ENCODE measurements at regions not wholly inside any gene's neighbourhood (a gene's known extent, or its start where the extent isn't known, plus 50 kb on each side); places are given as distances from the start of the nearest gene placed in this dataset.

- Histone ChIP-seq H3K27ac (replicated peaks) (no peak overlapping the region), H3K4me3 (replicated peaks; ENCODE audit: insufficient read depth, low read length) (no peak overlapping the region), H3K27me3 (ENCODE audit: insufficient read depth, poor library complexity, severe bottlenecking) (no peaks in the 10 kb centered on the region)
- no peak for DNase-seq (ENCODE audit: low read depth in 1 of 2, low spot score in 1 of 2)
- no peak for TF ChIP-seq POLR2AphosphoS5 (IDR thresholded peaks at IDR 0.05; ENCODE audit: low read depth)
- no peak for TF ChIP-seq CTCF (IDR thresholded peaks at IDR 0.05; ENCODE audit: insufficient read depth, low read length)
- no peak for TF ChIP-seq REST (IDR thresholded peaks at IDR 0.05; ENCODE audit: insufficient replicate concordance, low read depth)
- no peak for TF ChIP-seq SPI1 (IDR thresholded peaks at IDR 0.05; ENCODE audit: borderline replicate concordance, low read depth)
Measured at GRCh38 chr7:119382726-119383125, 890.2 kb upstream of the KCND2 start.

- no peak for DNase-seq (ENCODE audit: low read depth in 1 of 2, low spot score in 1 of 2)
- TF ChIP-seq SPI1 (IDR thresholded peaks at IDR 0.05; ENCODE audit: borderline replicate concordance, low read depth) (no peak), POLR2AphosphoS5 (IDR thresholded peaks at IDR 0.05; ENCODE audit: low read depth) (no peak), REST (IDR thresholded peaks at IDR 0.05; ENCODE audit: insufficient replicate concordance, low read depth) (no peak), CTCF (IDR thresholded peaks at IDR 0.05; ENCODE audit: insufficient read depth, low read length) (no peak), GABPA (IDR thresholded peaks at IDR 0.05; ENCODE audit: low read depth) (no peak)
- H3K27me3 ChIP-seq (ENCODE audit: insufficient read depth, poor library complexity, severe bottlenecking) = no peaks in the 10 kb centered on the region
- no peak overlapping the region for H3K27ac ChIP-seq (replicated peaks)
- no peak overlapping the region for H3K4me3 ChIP-seq (replicated peaks; ENCODE audit: insufficient read depth, low read length)
Measured at GRCh38 chr7:119395024-119395423, 878.0 kb upstream of the KCND2 start.

GRCh38 chr7:119397156-119397555 lies 875.8 kb upstream of the KCND2 start:
- TF ChIP-seq REST (IDR thresholded peaks at IDR 0.05; ENCODE audit: insufficient replicate concordance, low read depth) (no peak), GABPA (IDR thresholded peaks at IDR 0.05; ENCODE audit: low read depth) (no peak), CTCF (IDR thresholded peaks at IDR 0.05; ENCODE audit: insufficient read depth, low read length) (no peak), SPI1 (IDR thresholded peaks at IDR 0.05; ENCODE audit: borderline replicate concordance, low read depth) (no peak), POLR2AphosphoS5 (IDR thresholded peaks at IDR 0.05; ENCODE audit: low read depth) (no peak)
- no peak overlapping the region for H3K4me3 ChIP-seq (replicated peaks; ENCODE audit: insufficient read depth, low read length)
- H3K27me3 ChIP-seq (ENCODE audit: insufficient read depth, poor library complexity, severe bottlenecking) = no peaks in the 10 kb centered on the region
- DNase-seq (ENCODE audit: low read depth in 1 of 2, low spot score in 1 of 2) = no peak
- no peak overlapping the region for H3K27ac ChIP-seq (replicated peaks)
